ENCODE measurements at regions not wholly inside any gene's neighbourhood (a gene's known extent, or its start where the extent isn't known, plus 50 kb on each side); places are given as distances from the start of the nearest gene placed in this dataset.

DNA sequence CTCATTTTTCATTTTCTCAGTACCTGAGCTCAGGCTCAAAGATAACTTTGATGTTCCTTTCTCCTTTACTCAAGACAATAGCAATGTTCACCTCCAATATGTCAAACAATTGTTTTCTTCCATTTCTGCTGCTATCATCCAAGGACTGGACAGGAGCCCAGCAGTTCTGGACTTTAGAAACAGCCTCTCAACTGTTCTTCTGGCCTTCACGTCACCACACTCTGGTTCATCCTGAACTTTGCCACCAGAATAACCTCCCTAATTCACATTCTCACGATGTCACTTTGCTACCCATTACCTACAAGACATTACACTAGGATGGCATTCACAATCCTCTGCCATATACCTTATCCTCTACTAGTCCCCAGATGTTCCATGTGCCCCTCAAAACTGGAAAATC lies 60.6 kb upstream of the PLEKHG1 start:
- no peak for FAIRE-seq
- intact Hi-C loops (cut with micrococcal nuclease; ENCODE audit: unreplicated experiment) (no loop called here), in situ Hi-C loops (cut with HindIII; ENCODE audit: extremely low pct_ligation_motif_present, low pct_unique_long_range_greater_than_20kb) (no loop called here)
- 4% methylated on average over 2 of the region's 2 CpGs for whole genome bisulfite sequencing (ENCODE audit: low lambda C conversion rate)
- POLR2A ChIA-PET: no interaction called here
- no peak overlapping the region for H3K4me3 ChIP-seq (replicated peaks in 1 of 3; ENCODE audit: insufficient read depth in 1 of 3, low read depth in 2 of 3, low read length in 3 of 3)
- no peak overlapping the region for H2AFZ ChIP-seq (ENCODE audit: low read length)
- H4K20me1 ChIP-seq (ENCODE audit: insufficient read depth, low read length): no peaks in the 10 kb centered on the region
- H3K4me2 ChIP-seq (ENCODE audit: low read depth, low read length): no peak overlapping the region
- H3K27me3 ChIP-seq (ENCODE audit: control insufficient read depth in 1 of 2, insufficient read depth in 2 of 2, low read length in 2 of 2): no peaks in the 10 kb centered on the region
- no peak for ATAC-seq
- no TSS peak for BruUV-seq (replicated peaks)
- TF ChIP-seq TEAD2 (CRISPR knock-in tag; IDR thresholded peaks at IDR 0.05) (no peak), ZNF550 (CRISPR knock-in tag; IDR thresholded peaks at IDR 0.05; ENCODE audit: borderline replicate concordance) (no peak), ZNF234 (CRISPR knock-in tag; conservative IDR thresholded peaks at IDR 0.05) (no peak), SOX6 (IDR thresholded peaks at IDR 0.05) (no peak), SOX6 (CRISPR knock-in tag; IDR thresholded peaks at IDR 0.05) (no peak), ZNF326 (CRISPR knock-in tag; IDR thresholded peaks at IDR 0.05; ENCODE audit: borderline replicate concordance) (no peak), ZNF124 (CRISPR knock-in tag; IDR thresholded peaks at IDR 0.05) (no peak), ARHGAP35 (CRISPR knock-in tag; IDR thresholded peaks at IDR 0.05; ENCODE audit: borderline replicate concordance) (no peak), ZNF136 (CRISPR knock-in tag; IDR thresholded peaks at IDR 0.05; ENCODE audit: low read depth) (no peak), FOSL2 (CRISPR knock-in tag; IDR thresholded peaks at IDR 0.05) (no peak), ZNF354B (CRISPR knock-in tag; IDR thresholded peaks at IDR 0.05) (no peak), GPN1 (CRISPR knock-in tag; IDR thresholded peaks at IDR 0.05; ENCODE audit: borderline replicate concordance) (no peak), JUNB (CRISPR knock-in tag; IDR thresholded peaks at IDR 0.05; ENCODE audit: borderline replicate concordance) (no peak), REPIN1 (CRISPR knock-in tag; IDR thresholded peaks at IDR 0.05; ENCODE audit: borderline replicate concordance, low read depth) (no peak), KLF6 (CRISPR knock-in tag; IDR thresholded peaks at IDR 0.05) (no peak)
- TF ChIP-seq, protein P1, sequence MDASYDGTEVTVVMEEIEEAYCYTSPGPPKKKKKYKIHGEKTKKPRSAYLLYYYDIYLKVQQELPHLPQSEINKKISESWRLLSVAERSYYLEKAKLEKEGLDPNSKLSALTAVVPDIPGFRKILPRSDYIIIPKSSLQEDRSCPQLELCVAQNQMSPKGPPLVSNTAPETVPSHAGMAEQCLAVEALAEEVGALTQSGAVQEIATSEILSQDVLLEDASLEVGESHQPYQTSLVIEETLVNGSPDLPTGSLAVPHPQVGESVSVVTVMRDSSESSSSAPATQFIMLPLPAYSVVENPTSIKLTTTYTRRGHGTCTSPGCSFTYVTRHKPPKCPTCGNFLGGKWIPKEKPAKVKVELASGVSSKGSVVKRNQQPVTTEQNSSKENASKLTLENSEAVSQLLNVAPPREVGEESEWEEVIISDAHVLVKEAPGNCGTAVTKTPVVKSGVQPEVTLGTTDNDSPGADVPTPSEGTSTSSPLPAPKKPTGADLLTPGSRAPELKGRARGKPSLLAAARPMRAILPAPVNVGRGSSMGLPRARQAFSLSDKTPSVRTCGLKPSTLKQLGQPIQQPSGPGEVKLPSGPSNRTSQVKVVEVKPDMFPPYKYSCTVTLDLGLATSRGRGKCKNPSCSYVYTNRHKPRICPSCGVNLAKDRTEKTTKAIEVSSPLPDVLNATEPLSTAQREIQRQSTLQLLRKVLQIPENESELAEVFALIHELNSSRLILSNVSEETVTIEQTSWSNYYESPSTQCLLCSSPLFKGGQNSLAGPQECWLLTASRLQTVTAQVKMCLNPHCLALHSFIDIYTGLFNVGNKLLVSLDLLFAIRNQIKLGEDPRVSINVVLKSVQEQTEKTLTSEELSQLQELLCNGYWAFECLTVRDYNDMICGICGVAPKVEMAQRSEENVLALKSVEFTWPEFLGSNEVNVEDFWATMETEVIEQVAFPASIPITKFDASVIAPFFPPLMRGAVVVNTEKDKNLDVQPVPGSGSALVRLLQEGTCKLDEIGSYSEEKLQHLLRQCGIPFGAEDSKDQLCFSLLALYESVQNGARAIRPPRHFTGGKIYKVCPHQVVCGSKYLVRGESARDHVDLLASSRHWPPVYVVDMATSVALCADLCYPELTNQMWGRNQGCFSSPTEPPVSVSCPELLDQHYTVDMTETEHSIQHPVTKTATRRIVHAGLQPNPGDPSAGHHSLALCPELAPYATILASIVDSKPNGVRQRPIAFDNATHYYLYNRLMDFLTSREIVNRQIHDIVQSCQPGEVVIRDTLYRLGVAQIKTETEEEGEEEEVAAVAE (CRISPR knock-in tag; IDR thresholded peaks at IDR 0.05; ENCODE audit: borderline replicate concordance): no peak
- TF ChIP-seq, protein P2, sequence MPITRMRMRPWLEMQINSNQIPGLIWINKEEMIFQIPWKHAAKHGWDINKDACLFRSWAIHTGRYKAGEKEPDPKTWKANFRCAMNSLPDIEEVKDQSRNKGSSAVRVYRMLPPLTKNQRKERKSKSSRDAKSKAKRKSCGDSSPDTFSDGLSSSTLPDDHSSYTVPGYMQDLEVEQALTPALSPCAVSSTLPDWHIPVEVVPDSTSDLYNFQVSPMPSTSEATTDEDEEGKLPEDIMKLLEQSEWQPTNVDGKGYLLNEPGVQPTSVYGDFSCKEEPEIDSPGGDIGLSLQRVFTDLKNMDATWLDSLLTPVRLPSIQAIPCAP (CRISPR knock-in tag; IDR thresholded peaks at IDR 0.05; ENCODE audit: low read depth): no peak
- H3K4me1 ChIP-seq (ENCODE audit: insufficient read depth, low read length): peaks cover 43% of the 10 kb centered on the region
- H3K27ac ChIP-seq (ENCODE audit: extremely low read length, insufficient read depth, low read length): no peak overlapping the region
- CTCF ChIA-PET (ENCODE audit: low intra/inter-chr PET ratio, low total read pairs): no interaction called here
- H3K9ac ChIP-seq (ENCODE audit: insufficient read depth, low read depth, low read length): no peak overlapping the region
- H3K9me3 ChIP-seq (ENCODE audit: low read length): no peaks in the 10 kb centered on the region
- DNase-seq (ENCODE audit: low spot score): no peak
- no peaks in the 10 kb centered on the region for H3K36me3 ChIP-seq (replicated peaks in 1 of 2; ENCODE audit: control insufficient read depth in 1 of 2, insufficient read depth in 2 of 2, low read length in 2 of 2)
- no peaks in the 10 kb centered on the region for H3K79me2 ChIP-seq (ENCODE audit: insufficient read depth, low read length)

Measured in HepG2 (cell line).